SK-N-SH (cell line): ENCODE measurements at regions not wholly inside any gene's neighbourhood (a gene's known extent, or its start where the extent isn't known, plus 50 kb on each side); places are given as distances from the start of the nearest gene placed in this dataset.
A peak's percentile ranks its signal among the peaks of the same experiment; 100 is the strongest.

Experiments
- CTCF ChIA-PET: fragments of 300-600, 350-600 bp; formaldehyde crosslinking; extraction: SDS; loops from one replicate; lab custom pipeline; 2021; lab: Yijun Ruan, JAX
- POLR2A ChIA-PET: fragments of 350-600 bp; sonication (Branson Sonifier 250); formaldehyde crosslinking; extraction: SDS; loops from one replicate; lab custom pipeline; 2020; ENCODE audit warnings: antibody characterized with exemption, inconsistent platforms; lab: Yijun Ruan, JAX
- DNase-seq: peaks from one replicate; pipeline ENCODE4 v3.0.0; 2012
- H2AFZ ChIP-seq: fragments of 200-600 bp; sonication (generic); 2 replicates; pipeline ENCODE4 v1.8.1; 2016; ENCODE audit warnings: antibody characterized with exemption, mild to moderate bottlenecking, low read depth
- H3F3A ChIP-seq: fragments of 200-600 bp; sonication (generic); replicated peaks from 2 replicates; pipeline ENCODE3; 2016; ENCODE audit warnings: antibody characterized with exemption, mild to moderate bottlenecking; ENCODE audit not compliant: insufficient read depth
- H3K27ac ChIP-seq, 2 experiments: fragments of 200-500 bp in 1 of 2; fragments of 200-600 bp in 1 of 2; sonication (Bioruptor generic) in 1 of 2; sonication (generic), shearing (Covaris generic) in 1 of 2; 2 replicates each; pipeline versions ENCODE4 v1.5.1 to v1.6.1; 2014 to 2016; ENCODE audit warnings: low read depth in 2 of 2, inconsistent platforms in 1 of 2, low read length in 1 of 2, mild to moderate bottlenecking in 1 of 2, mixed read lengths in 1 of 2
- H3K27me3 ChIP-seq: fragments of 200-600 bp; sonication (generic), shearing (Covaris generic); 2 replicates; pipeline ENCODE4 v1.6.1; 2016; ENCODE audit warnings: mixed run types; ENCODE audit not compliant: insufficient read depth
- H3K36me3 ChIP-seq, 2 experiments: fragments of 200-500 bp in 1 of 2; fragments of 200-600 bp in 1 of 2; sonication (Bioruptor generic) in 1 of 2; sonication (generic) in 1 of 2; replicated peaks in 1 of 2; 2 replicates each; pipeline versions ENCODE3 to v1.5.1; 2014 to 2016; ENCODE audit warnings: low read length in 1 of 2, mild to moderate bottlenecking in 1 of 2; ENCODE audit not compliant: insufficient read depth in 2 of 2, control insufficient read depth in 1 of 2
- H3K4me1 ChIP-seq, 2 experiments: fragments of 200-500 bp in 1 of 2; fragments of 200-600 bp in 1 of 2; sonication (Bioruptor generic) in 1 of 2; sonication (generic), shearing (Covaris generic) in 1 of 2; 2 replicates each; pipeline versions ENCODE4 v1.5.1 to v1.6.1; 2014 to 2016; ENCODE audit warnings: low read depth in 1 of 2, low read length in 1 of 2, mixed run types in 1 of 2; ENCODE audit not compliant: insufficient read depth in 2 of 2, control insufficient read depth in 1 of 2
- H3K4me2 ChIP-seq: fragments of 200-600 bp; sonication (generic), shearing (Covaris generic); 2 replicates; pipeline ENCODE4 v1.6.1; 2017; ENCODE audit warnings: mixed run types
- H3K4me3 ChIP-seq, 2 experiments: fragments of 200-500 bp in 1 of 2; fragments of 200-600 bp in 1 of 2; sonication (Bioruptor generic) in 1 of 2; sonication (generic), shearing (Covaris generic) in 1 of 2; 2 replicates each; pipeline versions ENCODE4 v1.5.1 to v1.8.1; 2014 to 2016; ENCODE audit warnings: low read depth in 2 of 2, inconsistent platforms in 1 of 2, low read length in 1 of 2, mild to moderate bottlenecking in 1 of 2, mixed read lengths in 1 of 2, moderate library complexity in 1 of 2
- H3K79me2 ChIP-seq: fragments of 200-600 bp; sonication (generic); 2 replicates; pipeline ENCODE4 v1.8.1; 2017; ENCODE audit warnings: mild to moderate bottlenecking; ENCODE audit not compliant: insufficient read depth
- H3K9ac ChIP-seq: fragments of 200-600 bp; sonication (generic); 2 replicates; pipeline ENCODE4 v1.6.1; 2017; ENCODE audit warnings: mixed run types
- H3K9me2 ChIP-seq: fragments of 200-600 bp; sonication (generic); 2 replicates; pipeline ENCODE4 v1.6.1; 2017; ENCODE audit warnings: mixed run types
- H3K9me3 ChIP-seq: fragments of 200-600 bp; sonication (generic); 2 replicates; pipeline ENCODE4 v1.6.1; 2017; ENCODE audit warnings: mixed run types, mild to moderate bottlenecking, moderate library complexity
- H4K20me1 ChIP-seq: fragments of 200-600 bp; sonication (generic); 2 replicates; pipeline ENCODE4 v1.6.1; 2017; ENCODE audit warnings: mild to moderate bottlenecking, mixed run types; ENCODE audit not compliant: insufficient read depth
- CHD2 ChIP-seq: fragments of 150-350 bp; IDR thresholded peaks from 2 replicates; pipeline ENCODE4 v1.6.1; 2018; ENCODE audit warnings: low read length; ENCODE audit not compliant: partially characterized antibody
- CTCF ChIP-seq: fragments of 200-600 bp; sonication (generic); IDR thresholded peaks from 2 replicates; pipeline ENCODE4 v1.6.1; 2017; ENCODE audit warnings: antibody characterized with exemption, mild to moderate bottlenecking, moderate library complexity
- ELF1 ChIP-seq: IDR thresholded peaks from 2 replicates; pipeline ENCODE4 v1.4.0; 2012
- EP300 ChIP-seq, 2 experiments: IDR thresholded peaks; 2 replicates each; pipeline versions ENCODE4 v1.4.0 to v1.6.1; 2012; ENCODE audit warnings: borderline replicate concordance in 1 of 2, low read depth in 1 of 2, low read length in 1 of 2
- FOSL2 ChIP-seq: IDR thresholded peaks from 2 replicates; pipeline ENCODE4 v1.4.0; 2012; ENCODE audit warnings: low read depth, mild to moderate bottlenecking, moderate library complexity, borderline replicate concordance
- JUND ChIP-seq: IDR thresholded peaks from 2 replicates; pipeline ENCODE4 v1.4.0; 2012
- MEF2A ChIP-seq: IDR thresholded peaks from 2 replicates; pipeline ENCODE4 v1.4.0; 2012; ENCODE audit warnings: low read depth, borderline replicate concordance
- MXI1 ChIP-seq: IDR thresholded peaks from 2 replicates; pipeline ENCODE4 v1.6.1; 2012; ENCODE audit warnings: mild to moderate bottlenecking, low read depth, low read length, improper control_type of control experiment
- RCOR1 ChIP-seq: fragments of 150-350 bp; IDR thresholded peaks from 2 replicates; pipeline ENCODE4 v1.6.1; 2017; ENCODE audit warnings: antibody characterized with exemption, low read length
- REST ChIP-seq: IDR thresholded peaks from 2 replicates; pipeline ENCODE4 v1.6.1; 2012; ENCODE audit warnings: mild to moderate bottlenecking, low read depth, low read length, moderate library complexity
- RFX5 ChIP-seq: IDR thresholded peaks from 2 replicates; pipeline ENCODE4 v1.6.1; 2012; ENCODE audit warnings: mild to moderate bottlenecking, improper control_type of control experiment, low read length
- RXRA ChIP-seq: IDR thresholded peaks from 2 replicates; pipeline ENCODE4 v1.4.0; 2012; ENCODE audit warnings: low read depth, mild to moderate bottlenecking, borderline replicate concordance
- SIN3A ChIP-seq: IDR thresholded peaks from 2 replicates; pipeline ENCODE4 v1.6.1; 2012; ENCODE audit warnings: low read depth, mild to moderate bottlenecking, low read length, moderate library complexity, borderline replicate concordance
- SMC3 ChIP-seq: IDR thresholded peaks from 2 replicates; pipeline ENCODE4 v1.6.1; 2012; ENCODE audit warnings: low read depth, low read length, improper control_type of control experiment
- USF2 ChIP-seq: fragments of 150-350 bp; IDR thresholded peaks from 2 replicates; pipeline ENCODE4 v1.6.1; 2017; ENCODE audit warnings: antibody characterized with exemption, low read length, low read depth, borderline replicate concordance
- YY1 ChIP-seq: IDR thresholded peaks from 2 replicates; pipeline ENCODE4 v1.4.0; 2012; ENCODE audit warnings: low read depth, mild to moderate bottlenecking
- WGBS: methylation state at CpG from one replicate; pipeline ENCODE4 v1.1.6; 2017; ENCODE audit warnings: low lambda C conversion rate; 5-methylcytosine and 5-hydroxymethylcytosine counted together
- TF ChIP-seq, protein P1 (sequence below): IDR thresholded peaks from 2 replicates; pipeline ENCODE4 v1.4.0; 2012; ENCODE audit warnings: low read depth, borderline replicate concordance
- TF ChIP-seq, protein P2 (sequence below): IDR thresholded peaks from 2 replicates; pipeline ENCODE4 v1.4.0; 2012; ENCODE audit warnings: low read depth
- TF ChIP-seq, protein P3 (sequence below): IDR thresholded peaks from 2 replicates; pipeline ENCODE4 v1.4.0; 2012; ENCODE audit warnings: low read depth, borderline replicate concordance

DNA sequence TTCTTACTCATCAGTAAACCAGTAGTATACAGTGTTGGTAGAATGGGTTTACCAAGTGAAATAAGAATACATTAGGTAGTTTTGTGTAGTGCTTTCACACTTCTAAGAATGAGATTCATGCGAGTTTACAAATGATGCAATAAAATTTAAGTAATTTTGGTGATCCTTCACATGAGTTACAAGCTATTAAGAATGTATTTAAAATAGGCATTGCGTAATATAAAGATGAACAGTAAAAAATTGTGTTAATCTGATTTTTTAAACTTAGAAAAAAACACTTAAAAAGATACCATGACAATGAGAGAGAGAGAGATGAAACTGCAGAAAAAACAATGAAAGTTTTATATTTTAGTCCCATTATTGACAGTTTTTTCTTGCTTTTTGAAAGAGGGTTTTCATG, 570.5 kb downstream of the SLITRK6 start:
- POLR2A ChIA-PET, result no interaction called here
- DNase-seq, result no peak
- Histone ChIP-seq H3K4me1 (no peaks in the 10 kb centered on the region; a peak in 1 of 4 replicates), H3K27me3 (no peaks in the 10 kb centered on the region), H3K9me3 (no peaks in the 10 kb centered on the region), H3K79me2 (no peaks in the 10 kb centered on the region), H3K4me2 (no peak overlapping the region), H3K36me3 (no peaks in the 10 kb centered on the region), H3K27ac (no peak overlapping the region), H3K4me3 (no peak overlapping the region), H3K9me2 (no peaks in the 10 kb centered on the region), H4K20me1 (no peaks in the 10 kb centered on the region), H3K9ac (no peak overlapping the region), H3F3A (no peaks in the 10 kb centered on the region), H2AFZ (0 out of 2 replicates have a peak overlapping the region, but pooled peaks have one; percentile 19)
- TF ChIP-seq REST (no peak), JUND (no peak), CTCF (no peak), MEF2A (no peak), RCOR1 (no peak), YY1 (no peak), ELF1 (no peak), MXI1 (no peak), SMC3 (no peak), FOSL2 (no peak), SIN3A (no peak), RXRA (no peak), CHD2 (no peak), RFX5 (no peak), EP300 (IDR thresholded peaks at IDR 0.05; ENCODE audit: borderline replicate concordance in 1 of 2, low read depth in 1 of 2, low read length in 1 of 2) (no peak), USF2 (no peak)
- TF ChIP-seq, protein P1, sequence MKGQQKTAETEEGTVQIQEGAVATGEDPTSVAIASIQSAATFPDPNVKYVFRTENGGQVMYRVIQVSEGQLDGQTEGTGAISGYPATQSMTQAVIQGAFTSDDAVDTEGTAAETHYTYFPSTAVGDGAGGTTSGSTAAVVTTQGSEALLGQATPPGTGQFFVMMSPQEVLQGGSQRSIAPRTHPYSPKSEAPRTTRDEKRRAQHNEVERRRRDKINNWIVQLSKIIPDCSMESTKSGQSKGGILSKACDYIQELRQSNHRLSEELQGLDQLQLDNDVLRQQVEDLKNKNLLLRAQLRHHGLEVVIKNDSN, result no peak
- TF ChIP-seq, protein P2, sequence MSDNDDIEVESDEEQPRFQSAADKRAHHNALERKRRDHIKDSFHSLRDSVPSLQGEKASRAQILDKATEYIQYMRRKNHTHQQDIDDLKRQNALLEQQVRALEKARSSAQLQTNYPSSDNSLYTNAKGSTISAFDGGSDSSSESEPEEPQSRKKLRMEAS, result no peak
- TF ChIP-seq, protein P3, sequence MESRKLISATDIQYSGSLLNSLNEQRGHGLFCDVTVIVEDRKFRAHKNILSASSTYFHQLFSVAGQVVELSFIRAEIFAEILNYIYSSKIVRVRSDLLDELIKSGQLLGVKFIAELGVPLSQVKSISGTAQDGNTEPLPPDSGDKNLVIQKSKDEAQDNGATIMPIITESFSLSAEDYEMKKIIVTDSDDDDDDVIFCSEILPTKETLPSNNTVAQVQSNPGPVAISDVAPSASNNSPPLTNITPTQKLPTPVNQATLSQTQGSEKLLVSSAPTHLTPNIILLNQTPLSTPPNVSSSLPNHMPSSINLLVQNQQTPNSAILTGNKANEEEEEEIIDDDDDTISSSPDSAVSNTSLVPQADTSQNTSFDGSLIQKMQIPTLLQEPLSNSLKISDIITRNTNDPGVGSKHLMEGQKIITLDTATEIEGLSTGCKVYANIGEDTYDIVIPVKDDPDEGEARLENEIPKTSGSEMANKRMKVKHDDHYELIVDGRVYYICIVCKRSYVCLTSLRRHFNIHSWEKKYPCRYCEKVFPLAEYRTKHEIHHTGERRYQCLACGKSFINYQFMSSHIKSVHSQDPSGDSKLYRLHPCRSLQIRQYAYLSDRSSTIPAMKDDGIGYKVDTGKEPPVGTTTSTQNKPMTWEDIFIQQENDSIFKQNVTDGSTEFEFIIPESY, result no peak
- WGBS, result 99% methylated on average over 2 of the region's 2 CpGs
- CTCF ChIA-PET, result no interaction called here
